ENCODE measurements at regions not wholly inside any gene's neighbourhood (a gene's known extent, or its start where the extent isn't known, plus 50 kb on each side); places are given as distances from the start of the nearest gene placed in this dataset.

GRCh38 chr14:94677747-94678146, 65.6 kb downstream of the SERPINA3 start:
- intact Hi-C loops (cut with DNase I), result no loop called here
- no peak overlapping the region for H3K4me3 ChIP-seq
- TF ChIP-seq EP300 (IDR thresholded peaks at IDR 0.05), result no peak
- TF ChIP-seq POLR2A (IDR thresholded peaks at IDR 0.05), result no peak
- WGBS, 2 donors, result 87 to 88% methylated on average over 6 of the region's 6 CpGs
- H3K4me1 ChIP-seq, result peaks cover 0 to 3% (median 0%) of the 10 kb centered on the region in 4 donors
- no peak overlapping the region for H3K27ac ChIP-seq
- peak; percentile 56 for DNase-seq
- no peaks in the 10 kb centered on the region for H3K9me3 ChIP-seq
- no peaks in the 10 kb centered on the region for H3K36me3 ChIP-seq
- no peaks in the 10 kb centered on the region for H3K27me3 ChIP-seq

GRCh38 chr14:94677213-94677612, 65.0 kb downstream of the SERPINA3 start:
- H3K9me3 ChIP-seq, result no peaks in the 10 kb centered on the region
- no peak overlapping the region for H3K4me3 ChIP-seq
- DNase-seq, result peak; percentile 30
- TF ChIP-seq EP300 (IDR thresholded peaks at IDR 0.05) (no peak), CTCF (IDR thresholded peaks at IDR 0.05) (no peak), POLR2A (IDR thresholded peaks at IDR 0.05) (no peak), POLR2AphosphoS5 (IDR thresholded peaks at IDR 0.05) (no peak)
- H3K4me1 ChIP-seq, result peaks cover 0 to 3% (median 0%) of the 10 kb centered on the region in 4 donors
- no peak overlapping the region for H3K27ac ChIP-seq
- no peaks in the 10 kb centered on the region for H3K36me3 ChIP-seq
- intact Hi-C loops (cut with DNase I), result no loop called here
- WGBS, 2 donors, result 76 to 89% methylated on average over 4 of the region's 4 CpGs
- no peaks in the 10 kb centered on the region for H3K27me3 ChIP-seq

GRCh38 chr14:94676495-94677185, 64.4 kb downstream of the SERPINA3 start:
- H3K27me3 ChIP-seq, result no peaks in the 10 kb centered on the region
- 42 to 49% methylated on average over 4 of the region's 4 CpGs for WGBS, 2 donors
- H3K4me1 ChIP-seq, result peaks cover 0 to 3% (median 0%) of the 10 kb centered on the region in 4 donors
- no peaks in the 10 kb centered on the region for H3K36me3 ChIP-seq
- peak; percentile 30 for DNase-seq
- no peak overlapping the region for H3K27ac ChIP-seq
- H3K4me3 ChIP-seq, result no peak overlapping the region
- no peaks in the 10 kb centered on the region for H3K9me3 ChIP-seq
- TF ChIP-seq POLR2A (IDR thresholded peaks at IDR 0.05), result no peak
- no peak for TF ChIP-seq CTCF (IDR thresholded peaks at IDR 0.05)
- intact Hi-C loops (cut with DNase I), result no loop called here

GRCh38 chr14:94675036-94675435, 62.8 kb downstream of the SERPINA3 start:
- 91 to 93% methylated on average over 8 of the region's 8 CpGs for WGBS, 2 donors
- Histone ChIP-seq H3K27ac (no peak overlapping the region), H3K4me1 (no peaks in the 10 kb centered on the region), H3K36me3 (no peaks in the 10 kb centered on the region), H3K4me3 (no peak overlapping the region), H3K9me3 (no peaks in the 10 kb centered on the region), H3K27me3 (no peaks in the 10 kb centered on the region)
- intact Hi-C loops (cut with DNase I), result no loop called here
- DNase-seq, result peak; percentile 26
- TF ChIP-seq EP300 (IDR thresholded peaks at IDR 0.05) (no peak), CTCF (IDR thresholded peaks at IDR 0.05) (no peak), POLR2AphosphoS5 (IDR thresholded peaks at IDR 0.05) (no peak), POLR2A (IDR thresholded peaks at IDR 0.05) (no peak)

- no peak for TF ChIP-seq POLR2A (IDR thresholded peaks at IDR 0.05)
- TF ChIP-seq CTCF (IDR thresholded peaks at IDR 0.05), result no peak
- TF ChIP-seq EP300 (IDR thresholded peaks at IDR 0.05), result no peak
- no peak for TF ChIP-seq POLR2AphosphoS5 (IDR thresholded peaks at IDR 0.05)
- no peaks in the 10 kb centered on the region for H3K9me3 ChIP-seq
- no peaks in the 10 kb centered on the region for H3K27me3 ChIP-seq
- H3K4me3 ChIP-seq, result no peak overlapping the region
- intact Hi-C loops (cut with DNase I), result no loop called here
- DNase-seq, result peak; percentile 53
- H3K4me1 ChIP-seq, result no peaks in the 10 kb centered on the region
- no peaks in the 10 kb centered on the region for H3K36me3 ChIP-seq
- 66 to 73% methylated on average over 12 of the region's 12 CpGs for WGBS, 2 donors
- H3K27ac ChIP-seq, result no peak overlapping the region
Observed at GRCh38 chr14:94673781-94674231, 61.6 kb downstream of the SERPINA3 start.
